A673 (cell line): ENCODE measurements at regions not wholly inside any gene's neighbourhood (a gene's known extent, or its start where the extent isn't known, plus 50 kb on each side); places are given as distances from the start of the nearest gene placed in this dataset.

Source experiments
- BruUV-seq: library from RNA; stranded (reverse); fragments of 400-500 nt; replicated peaks from 2 replicates; lab custom pipeline; 2021; lab: Mats Ljungman, UMichigan
- CTCF ChIA-PET: fragments of 300-600 bp; sonication (Branson Sonifier 250); formaldehyde crosslinking; loops from one replicate; lab custom pipeline; 2022; ENCODE audit warnings: antibody characterized with exemption; lab: Charles Lee
- POLR2A ChIA-PET: fragments of 300-600 bp; sonication (Branson Sonifier 250); formaldehyde crosslinking; loops from one replicate; lab custom pipeline; 2022; ENCODE audit warnings: antibody characterized with exemption; ENCODE audit not compliant: low non-redundant PET; lab: Charles Lee
- DNase-seq: peaks from one replicate; pipeline ENCODE4 v3.0.0-alpha.2; 2015; ENCODE audit warnings: low spot score
- H3K27ac ChIP-seq: fragments of 200-600 bp; sonication (generic); 2 replicates; pipeline ENCODE4 v1.5.1; 2016; ENCODE audit warnings: mixed run types, low read depth, mild to moderate bottlenecking, mixed read lengths, antibody characterized with exemption, low read length; ENCODE audit not compliant: poor library complexity, severe bottlenecking
- H3K27me3 ChIP-seq: fragments of 200-600 bp; sonication (generic); replicated peaks from 2 replicates; pipeline ENCODE4 v1.6.1; 2017; ENCODE audit warnings: mixed run types, low read depth, mild to moderate bottlenecking, mixed read lengths, antibody characterized with exemption, low read length; ENCODE audit not compliant: insufficient read depth, poor library complexity
- H3K36me3 ChIP-seq: fragments of 200-600 bp; sonication (generic); 2 replicates; pipeline ENCODE4 v1.6.1; 2016; ENCODE audit warnings: mixed run types, mild to moderate bottlenecking, mixed read lengths, antibody characterized with exemption, low read length; ENCODE audit not compliant: insufficient read depth, poor library complexity, severe bottlenecking
- H3K4me1 ChIP-seq: fragments of 200-600 bp; sonication (generic); 2 replicates; pipeline ENCODE4 v1.6.1; 2017; ENCODE audit warnings: mixed run types, mild to moderate bottlenecking, mixed read lengths, antibody characterized with exemption, low read length; ENCODE audit not compliant: insufficient read depth, poor library complexity, severe bottlenecking
- H3K4me3 ChIP-seq: fragments of 200-600 bp; sonication (generic); 2 replicates; pipeline ENCODE4 v1.5.1; 2016; ENCODE audit warnings: low read depth, mixed run types, mild to moderate bottlenecking, mixed read lengths, low read length; ENCODE audit not compliant: poor library complexity, severe bottlenecking
- H3K9me3 ChIP-seq: fragments of 200-600 bp; sonication (generic); 2 replicates; pipeline ENCODE4 v1.6.1; 2016; ENCODE audit warnings: mixed run types, low read depth, mild to moderate bottlenecking, mixed read lengths, antibody characterized with exemption, low read length; ENCODE audit not compliant: poor library complexity, severe bottlenecking
- CTCF ChIP-seq: fragments of 300-800, 200-600 bp; sonication (generic); conservative IDR thresholded peaks from 2 replicates; pipeline ENCODE4 v1.5.1; 2017; ENCODE audit warnings: low read depth, mild to moderate bottlenecking, antibody characterized with exemption, low read length, moderate library complexity, mixed read lengths
- EZH2 ChIP-seq: fragments of 200-600 bp; sonication (generic); IDR thresholded peaks from 2 replicates; pipeline ENCODE4 v1.6.1; 2017; ENCODE audit warnings: borderline replicate concordance, low read depth, mild to moderate bottlenecking, mixed read lengths, antibody characterized with exemption, low read length; ENCODE audit not compliant: poor library complexity, severe bottlenecking
- intact Hi-C: fragments of 100-400 bp; cut with micrococcal nuclease; formaldehyde crosslinking; loops from one replicate; pipeline ENCODE4 v1.10.0; 2022; ENCODE audit not compliant: unreplicated experiment

- DNase-seq, result no peak
- Histone ChIP-seq H3K27me3 (no peaks in the 10 kb centered on the region), H3K9me3 (no peaks in the 10 kb centered on the region), H3K27ac (no peak overlapping the region), H3K36me3 (no peaks in the 10 kb centered on the region), H3K4me1 (no peaks in the 10 kb centered on the region), H3K4me3 (no peak overlapping the region)
- ChIA-PET CTCF (no interaction called here), POLR2A (interaction anchor here (0.6 kb wide), 1 partner anchor 10 kb away, joined by 3 read pairs; no protein-coding TSS in a partner anchor)
- no TSS peak for BruUV-seq
- intact Hi-C loops, result no loop called here
- TF ChIP-seq EZH2, result no peak
- no peak for TF ChIP-seq CTCF
Observed at GRCh38 chr3:16059711-16060357, 114.6 kb upstream of the GALNT15 start.

GRCh38 chr3:16060358-16060852, 114.1 kb upstream of the GALNT15 start:
- DNase-seq, result peak; percentile 32
- intact Hi-C loops, result no loop called here
- ChIA-PET POLR2A (no interaction called here), CTCF (no interaction called here)
- Histone ChIP-seq H3K27ac (no peak overlapping the region), H3K9me3 (no peaks in the 10 kb centered on the region), H3K36me3 (no peaks in the 10 kb centered on the region), H3K4me3 (no peak overlapping the region), H3K27me3 (no peaks in the 10 kb centered on the region), H3K4me1 (no peaks in the 10 kb centered on the region)
- TF ChIP-seq CTCF, result no peak
- no peak for TF ChIP-seq EZH2
- no TSS peak for BruUV-seq

GRCh38 chr3:16060945-16061344, 113.5 kb upstream of the GALNT15 start:
- BruUV-seq, result no TSS peak

More at GRCh38 chr3:16060945-16061344, 113.5 kb upstream of the GALNT15 start:
- H3K36me3 ChIP-seq, result no peaks in the 10 kb centered on the region
- H3K27ac ChIP-seq, result no peak overlapping the region
- DNase-seq, result no peak
- H3K9me3 ChIP-seq, result no peaks in the 10 kb centered on the region
- no peaks in the 10 kb centered on the region for H3K27me3 ChIP-seq
- TF ChIP-seq EZH2, result no peak
- TF ChIP-seq CTCF, result no peak
- no peak overlapping the region for H3K4me3 ChIP-seq
- ChIA-PET CTCF (no interaction called here), POLR2A (no interaction called here)
- no peaks in the 10 kb centered on the region for H3K4me1 ChIP-seq
- intact Hi-C loops, result no loop called here
